Hepatocyte (in vitro differentiated cells): ENCODE measurements at regions not wholly inside any gene's neighbourhood (a gene's known extent, or its start where the extent isn't known, plus 50 kb on each side); places are given as distances from the start of the nearest gene placed in this dataset.

Experiments
- CTCF ChIP-seq: fragments of 200-600 bp; sonication (generic); IDR thresholded peaks from 2 replicates; pipeline ENCODE4 v1.5.1; 2016; ENCODE audit warnings: antibody characterized with exemption, mild to moderate bottlenecking; ENCODE audit not compliant: poor library complexity
- EZH2 ChIP-seq: fragments of 200-600 bp; sonication (generic); IDR thresholded peaks from 2 replicates; pipeline ENCODE4 v1.6.1; 2016; ENCODE audit warnings: antibody characterized with exemption, mild to moderate bottlenecking, borderline replicate concordance
- EZH2phosphoT487 ChIP-seq: fragments of 200-600 bp; sonication (generic); IDR thresholded peaks from one replicate; pipeline ENCODE4 v1.6.1; 2018; ENCODE audit warnings: antibody characterized with exemption, mild to moderate bottlenecking, low read depth, moderate library complexity; ENCODE audit not compliant: unreplicated experiment, severe bottlenecking

- TF ChIP-seq CTCF (no peak), EZH2phosphoT487 (no peak), EZH2 (no peak)
Observed at GRCh38 chr20:24745617-24746350, 203.3 kb upstream of the CST7 start.
